Trophoblast cell (in vitro differentiated cells and primary cell): ENCODE measurements at regions not wholly inside any gene's neighbourhood (a gene's known extent, or its start where the extent isn't known, plus 50 kb on each side); places are given as distances from the start of the nearest gene placed in this dataset.

Source experiments
- DNase-seq, 2 donors: peaks; one replicate each; pipeline ENCODE4 v3.0.0-alpha.2; 2016
- H2AFZ ChIP-seq: 2 replicates; pipeline ENCODE4 v1.6.1; 2013; ENCODE audit warnings: low read length, moderate library complexity, mild to moderate bottlenecking; ENCODE audit not compliant: insufficient read depth, poor library complexity
- H2AK5ac ChIP-seq: 2 replicates; pipeline ENCODE4 v1.6.1; 2013; ENCODE audit warnings: mild to moderate bottlenecking, low read length
- H2BK120ac ChIP-seq: 2 replicates; pipeline ENCODE4 v1.6.1; 2013; ENCODE audit warnings: low read length, mild to moderate bottlenecking, moderate library complexity; ENCODE audit not compliant: insufficient read depth, poor library complexity
- H2BK12ac ChIP-seq: 2 replicates; pipeline ENCODE4 v1.6.1; 2013; ENCODE audit warnings: mild to moderate bottlenecking, low read length, moderate library complexity
- H2BK5ac ChIP-seq: 2 replicates; pipeline ENCODE4 v1.6.1; 2013; ENCODE audit warnings: low read length, low read depth, moderate library complexity, mild to moderate bottlenecking; ENCODE audit not compliant: poor library complexity
- H3K14ac ChIP-seq: 2 replicates; pipeline ENCODE4 v1.6.1; 2013; ENCODE audit warnings: mild to moderate bottlenecking, low read length
- H3K18ac ChIP-seq: 2 replicates; pipeline ENCODE4 v1.6.1; 2013; ENCODE audit warnings: mild to moderate bottlenecking, low read length
- H3K23ac ChIP-seq: 2 replicates; pipeline ENCODE4 v1.6.1; 2013; ENCODE audit warnings: low read length
- H3K27ac ChIP-seq: 2 replicates; pipeline ENCODE4 v1.5.1; 2013; ENCODE audit warnings: low read depth, mild to moderate bottlenecking, inconsistent platforms, low read length, moderate library complexity
- H3K27me3 ChIP-seq: 2 replicates; pipeline ENCODE4 v1.6.1; 2013; ENCODE audit warnings: inconsistent platforms, mild to moderate bottlenecking, low read length, moderate library complexity; ENCODE audit not compliant: insufficient read depth
- H3K36me3 ChIP-seq, 2 experiments: 1 replicate in 1 of 2; 2 replicates in 1 of 2; pipeline ENCODE4 v1.6.1; 2013; ENCODE audit warnings: low read length in 2 of 2, mild to moderate bottlenecking in 2 of 2, moderate library complexity in 1 of 2; ENCODE audit not compliant: insufficient read depth in 2 of 2, control insufficient read depth in 1 of 2
- H3K4ac ChIP-seq: 2 replicates; pipeline ENCODE4 v1.6.1; 2013; ENCODE audit warnings: low read depth, mild to moderate bottlenecking, low read length, moderate library complexity
- H3K4me1 ChIP-seq, 2 experiments: 1 replicate in 1 of 2; 2 replicates in 1 of 2; pipeline ENCODE4 v1.6.1; 2013; ENCODE audit warnings: low read length in 2 of 2, mild to moderate bottlenecking in 2 of 2, moderate library complexity in 1 of 2; ENCODE audit not compliant: insufficient read depth in 2 of 2, control insufficient read depth in 1 of 2
- H3K4me2 ChIP-seq: 2 replicates; pipeline ENCODE4 v1.6.1; 2013; ENCODE audit warnings: inconsistent platforms, mild to moderate bottlenecking, low read length, moderate library complexity
- H3K4me3 ChIP-seq: 2 replicates; pipeline ENCODE4 v1.5.1; 2013; ENCODE audit warnings: mild to moderate bottlenecking, low read depth, low read length, inconsistent platforms
- H3K79me1 ChIP-seq: one replicate; pipeline ENCODE4 v1.6.1; 2013; ENCODE audit warnings: low read length
- H3K79me2 ChIP-seq: 2 replicates; pipeline ENCODE4 v1.6.1; 2013; ENCODE audit warnings: low read length, mild to moderate bottlenecking; ENCODE audit not compliant: control insufficient read depth, insufficient read depth, poor library complexity
- H3K9ac ChIP-seq: 2 replicates; pipeline ENCODE4 v1.6.1; 2013; ENCODE audit warnings: mild to moderate bottlenecking, low read length
- H3K9me3 ChIP-seq: 2 replicates; pipeline ENCODE4 v1.6.1; 2013; ENCODE audit warnings: low read depth, mild to moderate bottlenecking, control low read depth, inconsistent platforms, low read length; ENCODE audit not compliant: insufficient read depth
- H4K12ac ChIP-seq: 2 replicates; pipeline ENCODE4 v1.6.1; 2013; ENCODE audit warnings: low read depth, mild to moderate bottlenecking, low read length, moderate library complexity
- H4K8ac ChIP-seq: 2 replicates; pipeline ENCODE4 v1.6.1; 2013; ENCODE audit warnings: low read depth, mild to moderate bottlenecking, low read length, moderate library complexity
- H4K91ac ChIP-seq: one replicate; pipeline ENCODE4 v1.6.1; 2013; ENCODE audit warnings: low read depth, mild to moderate bottlenecking, low read length, moderate library complexity
- WGBS: extraction: QIAGEN DNeasy Blood & Tissue Kit; methylation state at CpG from one replicate; pipeline ENCODE4 v1.1.7; 2013; ENCODE audit warnings: missing lambda C conversion rate; ENCODE audit not compliant: insufficient read length, insufficient coverage; ENCODE audit errors: extremely low coverage; 5-methylcytosine and 5-hydroxymethylcytosine counted together

GRCh38 chr3:176352716-176353334, 844.5 kb downstream of the TBL1XR1 start:
- H3K9ac ChIP-seq = no peak overlapping the region
- H3K27ac ChIP-seq = no peak overlapping the region
- no peak for DNase-seq
- no peak overlapping the region for H3K14ac ChIP-seq
- H3K79me2 ChIP-seq = no peaks in the 10 kb centered on the region
- no peak overlapping the region for H2BK120ac ChIP-seq
- no peak overlapping the region for H2BK12ac ChIP-seq
- H3K9me3 ChIP-seq = no peaks in the 10 kb centered on the region
- H2AFZ ChIP-seq = no peak overlapping the region
- no peak overlapping the region for H4K12ac ChIP-seq
- no peak overlapping the region for H4K91ac ChIP-seq
- no peak overlapping the region for H3K18ac ChIP-seq
- no peak overlapping the region for H3K4me3 ChIP-seq
- no peaks in the 10 kb centered on the region for H3K36me3 ChIP-seq
- H3K23ac ChIP-seq = no peak overlapping the region
- H3K4ac ChIP-seq = no peak overlapping the region
- no peak overlapping the region for H2BK5ac ChIP-seq
- no peak overlapping the region for H3K4me2 ChIP-seq
- H2AK5ac ChIP-seq = no peak overlapping the region
- no peaks in the 10 kb centered on the region for H3K79me1 ChIP-seq
- no CpG with 5 or more reads among the region's 4 CpGs for WGBS
- H3K4me1 ChIP-seq = no peaks in the 10 kb centered on the region
- H4K8ac ChIP-seq = no peak overlapping the region
- no peaks in the 10 kb centered on the region for H3K27me3 ChIP-seq

DNA sequence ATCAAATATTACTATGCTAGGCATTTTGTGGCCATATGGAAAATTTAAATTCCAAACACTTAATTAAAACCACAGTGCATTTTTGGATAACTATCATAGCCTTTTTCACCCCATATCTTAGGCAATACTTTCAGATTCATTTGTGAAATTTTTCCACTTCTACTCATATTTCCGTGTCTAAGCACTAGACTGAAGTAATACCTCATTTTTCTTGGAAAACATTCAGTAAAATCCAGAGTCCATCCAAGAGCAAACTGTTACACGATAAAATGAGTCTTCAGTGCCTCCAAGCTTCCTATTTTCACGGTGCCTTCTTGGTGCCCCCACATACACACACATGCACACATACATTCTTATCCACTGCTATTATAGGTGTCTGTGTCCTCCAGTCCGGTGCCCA, 845.9 kb downstream of the TBL1XR1 start:
- WGBS = no CpG with 5 or more reads among the region's 4 CpGs
- H2AK5ac ChIP-seq = no peak overlapping the region

GRCh38 chr3:176349706-176350105, 847.6 kb downstream of the TBL1XR1 start:
- no peaks in the 10 kb centered on the region for H3K9me3 ChIP-seq
- H4K8ac ChIP-seq = no peak overlapping the region
- H3K36me3 ChIP-seq = no peaks in the 10 kb centered on the region
- H3K4me1 ChIP-seq = no peaks in the 10 kb centered on the region
- H2BK12ac ChIP-seq = no peak overlapping the region
- H4K12ac ChIP-seq = no peak overlapping the region
- no peak overlapping the region for H2AK5ac ChIP-seq
- no peak overlapping the region for H3K4me3 ChIP-seq
- H4K91ac ChIP-seq = no peak overlapping the region
- no peak overlapping the region for H2BK5ac ChIP-seq
- no peak overlapping the region for H3K18ac ChIP-seq
- H3K9ac ChIP-seq = no peak overlapping the region
- no peak overlapping the region for H2AFZ ChIP-seq
- no peak for DNase-seq
- no peaks in the 10 kb centered on the region for H3K79me1 ChIP-seq
- H3K79me2 ChIP-seq = no peaks in the 10 kb centered on the region
- WGBS = no CpG with 5 or more reads among the region's 1 CpG
- H2BK120ac ChIP-seq = no peak overlapping the region
- no peak overlapping the region for H3K14ac ChIP-seq
- H3K27ac ChIP-seq = no peak overlapping the region
- no peak overlapping the region for H3K4me2 ChIP-seq
- no peaks in the 10 kb centered on the region for H3K27me3 ChIP-seq
- no peak overlapping the region for H3K4ac ChIP-seq
- H3K23ac ChIP-seq = no peak overlapping the region

More for the DNA sequence above, 845.9 kb downstream of the TBL1XR1 start:
- Histone ChIP-seq H2AFZ (no peak overlapping the region), H3K27me3 (no peaks in the 10 kb centered on the region), H3K9ac (no peak overlapping the region), H4K8ac (no peak overlapping the region), H4K91ac (no peak overlapping the region), H2BK5ac (no peak overlapping the region), H3K27ac (no peak overlapping the region), H3K9me3 (no peaks in the 10 kb centered on the region), H3K18ac (no peak overlapping the region), H3K14ac (no peak overlapping the region), H4K12ac (no peak overlapping the region), H3K4me2 (no peak overlapping the region), H3K4ac (no peak overlapping the region), H3K4me1 (no peaks in the 10 kb centered on the region), H3K79me1 (no peaks in the 10 kb centered on the region), H3K23ac (no peak overlapping the region), H3K4me3 (no peak overlapping the region), H3K79me2 (no peaks in the 10 kb centered on the region), H2BK120ac (no peak overlapping the region), H2BK12ac (no peak overlapping the region), H3K36me3 (no peaks in the 10 kb centered on the region)
- DNase-seq = peak in 1 of 2 donors; percentile 24

- no peak overlapping the region for H2BK5ac ChIP-seq
- H3K4me3 ChIP-seq = no peak overlapping the region
- peak in 1 of 2 donors; percentile 11 for DNase-seq
- no peaks in the 10 kb centered on the region for H3K79me1 ChIP-seq
- no peak overlapping the region for H4K8ac ChIP-seq
- no peaks in the 10 kb centered on the region for H3K36me3 ChIP-seq
- H3K18ac ChIP-seq = no peak overlapping the region
- H2AFZ ChIP-seq = no peak overlapping the region
- H3K27ac ChIP-seq = no peak overlapping the region
- no peak overlapping the region for H4K12ac ChIP-seq
- H3K9ac ChIP-seq = no peak overlapping the region
- H3K9me3 ChIP-seq = no peaks in the 10 kb centered on the region
- H3K14ac ChIP-seq = no peak overlapping the region
- no peaks in the 10 kb centered on the region for H3K27me3 ChIP-seq
- H4K91ac ChIP-seq = no peak overlapping the region
- no peak overlapping the region for H3K4me2 ChIP-seq
- H2BK12ac ChIP-seq = no peak overlapping the region
- no peak overlapping the region for H3K4ac ChIP-seq
- no peaks in the 10 kb centered on the region for H3K79me2 ChIP-seq
- H3K23ac ChIP-seq = no peak overlapping the region
- H2BK120ac ChIP-seq = no peak overlapping the region
- no CpG with 5 or more reads among the region's 4 CpGs for WGBS
- H3K4me1 ChIP-seq = no peaks in the 10 kb centered on the region
- H2AK5ac ChIP-seq = no peak overlapping the region
Observed at GRCh38 chr3:176347424-176348146, 849.7 kb downstream of the TBL1XR1 start.
